ENCODE measurements at regions not wholly inside any gene's neighbourhood (a gene's known extent, or its start where the extent isn't known, plus 50 kb on each side); places are given as distances from the start of the nearest gene placed in this dataset.

GRCh38 chr3:177690306-177690705 is 493.0 kb upstream of the TBL1XR1 start:
- no peak for TF ChIP-seq CTCF (IDR thresholded peaks at IDR 0.05)
- H3K9me3 ChIP-seq (ENCODE audit: control insufficient read depth, low read length): no peaks in the 10 kb centered on the region
- H3K4me2 ChIP-seq (ENCODE audit: low read length): no peak overlapping the region
- H3K79me2 ChIP-seq: no peaks in the 10 kb centered on the region
- no peak overlapping the region for H3K27ac ChIP-seq
- H3K36me3 ChIP-seq (ENCODE audit: control insufficient read depth, insufficient read depth, low read length): no peaks in the 10 kb centered on the region
- H3K27me3 ChIP-seq (ENCODE audit: control insufficient read depth, insufficient read depth, low read length): no peaks in the 10 kb centered on the region
- H3K4me1 ChIP-seq: peaks cover 11% of the 10 kb centered on the region
- H3K9ac ChIP-seq: no peak overlapping the region
- no peak overlapping the region for H3K4me3 ChIP-seq (ENCODE audit: low read depth, low read length)
- H2AFZ ChIP-seq: no peak overlapping the region

DNA sequence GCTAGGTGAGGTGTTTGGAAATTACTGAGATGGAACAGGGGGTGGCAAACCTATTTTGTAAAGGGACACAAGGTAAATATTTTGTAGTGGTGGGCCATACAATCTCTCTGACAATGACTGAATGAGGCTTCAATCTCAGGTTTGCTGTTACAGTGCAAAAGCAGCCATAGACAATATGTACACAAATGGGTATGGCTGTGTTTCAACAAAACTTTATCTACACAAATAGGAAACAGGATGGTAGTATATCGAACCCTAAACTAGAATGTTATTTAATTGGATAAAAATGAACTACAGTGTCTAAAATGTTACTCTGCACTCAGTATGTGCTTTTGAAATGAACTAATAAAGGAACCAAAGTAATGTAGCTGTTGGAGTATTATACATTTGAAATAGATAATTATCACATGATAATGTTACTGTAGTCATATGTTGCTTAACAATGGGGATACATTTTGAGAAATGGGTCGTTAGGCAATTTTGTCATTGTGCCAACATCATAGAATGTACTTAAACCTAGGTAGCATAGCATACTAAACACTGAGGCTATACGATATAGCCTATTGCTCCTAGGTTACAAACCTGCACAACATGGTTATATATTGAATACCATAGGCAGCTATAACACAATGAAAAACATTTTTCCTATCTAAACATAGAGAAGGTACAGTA is 495.2 kb upstream of the TBL1XR1 start:
- no peak overlapping the region for H3K9ac ChIP-seq
- no peak for TF ChIP-seq CTCF (IDR thresholded peaks at IDR 0.05)
- no peaks in the 10 kb centered on the region for H3K79me2 ChIP-seq
- no peak overlapping the region for H3K4me3 ChIP-seq (ENCODE audit: low read depth, low read length)
- no peaks in the 10 kb centered on the region for H3K36me3 ChIP-seq (ENCODE audit: control insufficient read depth, insufficient read depth, low read length)
- H3K27ac ChIP-seq: no peak overlapping the region
- no peaks in the 10 kb centered on the region for H3K9me3 ChIP-seq (ENCODE audit: control insufficient read depth, low read length)
- H2AFZ ChIP-seq: no peak overlapping the region
- H3K4me2 ChIP-seq (ENCODE audit: low read length): no peak overlapping the region
- H3K4me1 ChIP-seq: peaks cover 10% of the 10 kb centered on the region
- H3K27me3 ChIP-seq (ENCODE audit: control insufficient read depth, insufficient read depth, low read length): no peaks in the 10 kb centered on the region

DNA sequence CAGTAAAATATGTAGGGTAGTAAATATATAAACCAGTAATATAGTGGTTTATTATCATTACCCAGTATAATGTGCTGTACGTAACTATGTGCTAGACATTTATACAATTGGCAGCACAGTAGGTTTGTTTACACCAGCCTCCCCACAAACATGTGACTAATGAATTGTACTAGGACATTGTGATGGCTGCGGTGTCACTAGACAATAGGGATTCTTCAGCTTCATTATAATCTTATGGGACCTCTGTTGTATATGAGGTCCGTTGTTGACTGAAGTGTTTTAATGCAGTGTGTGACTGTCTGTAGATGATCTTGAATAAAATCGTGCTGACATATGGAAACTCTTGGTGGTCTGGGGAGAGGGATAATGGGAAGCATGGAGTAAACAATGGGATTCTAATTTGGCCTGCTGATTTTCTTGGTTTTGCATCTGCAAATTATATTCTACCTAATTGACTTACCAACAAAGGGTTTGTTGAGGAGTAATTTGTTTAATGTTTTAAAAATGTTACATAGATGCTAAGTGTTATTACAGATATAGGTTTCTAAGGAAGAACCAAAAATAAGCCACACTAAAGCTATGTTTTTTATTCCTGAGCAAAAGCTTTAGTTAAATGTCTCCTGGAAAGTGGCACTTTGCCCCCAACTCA is 496.5 kb upstream of the TBL1XR1 start:
- no peak overlapping the region for H3K9ac ChIP-seq
- no peak overlapping the region for H3K27ac ChIP-seq
- TF ChIP-seq CTCF (IDR thresholded peaks at IDR 0.05): no peak
- no peaks in the 10 kb centered on the region for H3K79me2 ChIP-seq
- H3K9me3 ChIP-seq (ENCODE audit: control insufficient read depth, low read length): no peaks in the 10 kb centered on the region
- peak overlapping the region; percentile 54 for H2AFZ ChIP-seq
- H3K27me3 ChIP-seq (ENCODE audit: control insufficient read depth, insufficient read depth, low read length): no peaks in the 10 kb centered on the region
- peak overlapping the region; percentile 6 for H3K4me2 ChIP-seq (ENCODE audit: low read length)
- peaks cover 10% of the 10 kb centered on the region for H3K4me1 ChIP-seq
- H3K36me3 ChIP-seq (ENCODE audit: control insufficient read depth, insufficient read depth, low read length): no peaks in the 10 kb centered on the region
- H3K4me3 ChIP-seq (ENCODE audit: low read depth, low read length): no peak overlapping the region

DNA sequence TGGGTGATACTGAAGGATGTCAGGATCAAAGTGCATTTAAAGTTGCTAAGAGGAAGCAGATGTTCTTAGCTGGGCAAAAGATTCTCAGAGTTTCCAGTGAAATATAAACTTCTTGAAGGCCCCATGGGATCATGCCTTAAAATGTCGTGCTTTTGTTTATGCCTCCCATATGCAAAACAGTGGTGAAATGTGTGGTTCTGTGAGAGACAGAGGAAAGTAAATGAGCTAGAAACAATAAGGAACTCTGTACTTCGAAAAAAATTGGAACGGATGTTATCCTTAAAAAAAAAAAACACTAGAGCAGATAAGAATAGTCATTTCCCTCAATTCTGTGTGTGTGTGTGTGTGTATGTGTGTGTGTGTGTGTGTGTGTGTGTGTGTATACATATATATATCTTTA is 497.0 kb upstream of the TBL1XR1 start:
- H3K27me3 ChIP-seq (ENCODE audit: control insufficient read depth, insufficient read depth, low read length): no peaks in the 10 kb centered on the region
- no peak for TF ChIP-seq CTCF (IDR thresholded peaks at IDR 0.05)

DNA sequence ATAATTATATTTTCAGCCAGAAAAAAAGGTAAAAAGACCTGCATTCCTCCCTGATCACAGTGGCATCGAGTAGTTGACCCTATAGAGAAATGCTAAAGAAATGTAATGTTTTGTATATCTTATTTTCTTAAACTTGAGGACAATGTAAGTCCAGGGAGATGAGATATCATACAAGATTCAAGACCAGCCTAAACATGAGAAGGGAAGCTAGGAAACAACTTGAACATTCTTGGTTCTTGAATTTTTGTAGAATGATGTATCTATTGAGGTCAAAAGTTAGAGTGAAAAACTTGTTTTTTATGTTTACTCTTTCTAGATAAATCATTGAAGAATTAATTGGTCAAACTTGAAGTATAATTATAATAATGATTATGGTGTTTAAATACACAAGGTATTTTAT is 497.7 kb upstream of the TBL1XR1 start:
- Histone ChIP-seq H3K36me3 (ENCODE audit: control insufficient read depth, insufficient read depth, low read length) (no peaks in the 10 kb centered on the region), H3K27ac (no peak overlapping the region), H3K27me3 (ENCODE audit: control insufficient read depth, insufficient read depth, low read length) (no peaks in the 10 kb centered on the region), H3K4me3 (ENCODE audit: low read depth, low read length) (no peak overlapping the region), H3K79me2 (no peaks in the 10 kb centered on the region), H2AFZ (no peak overlapping the region), H3K9me3 (ENCODE audit: control insufficient read depth, low read length) (no peaks in the 10 kb centered on the region), H3K9ac (no peak overlapping the region), H3K4me1 (peaks cover 10% of the 10 kb centered on the region), H3K4me2 (ENCODE audit: low read length) (no peak overlapping the region)
- TF ChIP-seq CTCF (IDR thresholded peaks at IDR 0.05): no peak

More for the DNA sequence above, 497.0 kb upstream of the TBL1XR1 start:
- no peak overlapping the region for H3K27ac ChIP-seq
- no peaks in the 10 kb centered on the region for H3K36me3 ChIP-seq (ENCODE audit: control insufficient read depth, insufficient read depth, low read length)
- peaks cover 10% of the 10 kb centered on the region for H3K4me1 ChIP-seq
- H3K79me2 ChIP-seq: no peaks in the 10 kb centered on the region
- no peak overlapping the region for H3K4me3 ChIP-seq (ENCODE audit: low read depth, low read length)
- peak overlapping the region; percentile 6 for H3K4me2 ChIP-seq (ENCODE audit: low read length)
- peak overlapping the region; percentile 54 for H2AFZ ChIP-seq
- H3K9ac ChIP-seq: no peak overlapping the region
- H3K9me3 ChIP-seq (ENCODE audit: control insufficient read depth, low read length): no peaks in the 10 kb centered on the region
